DMS 273 (cell line): ENCODE measurements at regions not wholly inside any gene's neighbourhood (a gene's known extent, or its start where the extent isn't known, plus 50 kb on each side); places are given as distances from the start of the nearest gene placed in this dataset.
"Not testable (repeated sequence)": the region's sequence is repeated elsewhere in the genome, so short reads cannot be mapped to it uniquely, and the experiment has no call there.

ENCODE experiments used
- DNase-seq: peaks from one replicate; lab custom pipeline; 2025; ENCODE audit not compliant: unreplicated experiment; lab: John Stamatoyannopoulos, UW

GRCh38 chr17:30689266-30690000, 135.1 kb downstream of the CRLF3 start:
- DNase-seq, result peak; percentile 19

- DNase-seq, result not testable (repeated sequence)
These were observed 137.7 kb downstream of the CRLF3 start for GRCh38 chr17:30686538-30687479.

- not testable (repeated sequence) for DNase-seq
These were observed 142.2 kb downstream of the CRLF3 start for GRCh38 chr17:30682280-30682679.

- DNase-seq, result peak; percentile 18
These were observed 143.8 kb downstream of the CRLF3 start for GRCh38 chr17:30680681-30681080.

- no peak for DNase-seq
These were observed 146.8 kb downstream of the CRLF3 start for GRCh38 chr17:30677550-30678249.

- not testable (repeated sequence) for DNase-seq
These were observed 148.6 kb downstream of the CRLF3 start for GRCh38 chr17:30675777-30676492.

GRCh38 chr17:30669217-30669649, 155.3 kb downstream of the CRLF3 start:
- DNase-seq, result not testable (repeated sequence)

- not testable (repeated sequence) for DNase-seq
These were observed 155.9 kb downstream of the CRLF3 start for GRCh38 chr17:30668360-30669181.

GRCh38 chr17:30667657-30668359, 156.7 kb downstream of the CRLF3 start:
- DNase-seq, result peak; percentile 82

GRCh38 chr17:30666838-30667656, 157.4 kb downstream of the CRLF3 start:
- DNase-seq, result not testable (repeated sequence)

- peak; percentile 74 for DNase-seq
These were observed 160.6 kb downstream of the CRLF3 start for GRCh38 chr17:30663727-30664455.

- DNase-seq, result not testable (repeated sequence)
These were observed 167.3 kb downstream of the CRLF3 start for GRCh38 chr17:30657148-30657547.

GRCh38 chr17:30653038-30653437, 171.5 kb downstream of the CRLF3 start:
- not testable (repeated sequence) for DNase-seq

GRCh38 chr17:30650149-30650548, 172.9 kb downstream of the GOSR1 start:
- DNase-seq, result not testable (repeated sequence)

- DNase-seq, result not testable (repeated sequence)
These were observed 170.9 kb downstream of the GOSR1 start for GRCh38 chr17:30648015-30648620.

GRCh38 chr17:30645875-30646274, 168.7 kb downstream of the GOSR1 start:
- DNase-seq, result peak; percentile 41

GRCh38 chr17:30644713-30645112, 167.5 kb downstream of the GOSR1 start:
- DNase-seq, result not testable (repeated sequence)
